ENCODE measurements at regions not wholly inside any gene's neighbourhood (a gene's known extent, or its start where the extent isn't known, plus 50 kb on each side); places are given as distances from the start of the nearest gene placed in this dataset.

DNA sequence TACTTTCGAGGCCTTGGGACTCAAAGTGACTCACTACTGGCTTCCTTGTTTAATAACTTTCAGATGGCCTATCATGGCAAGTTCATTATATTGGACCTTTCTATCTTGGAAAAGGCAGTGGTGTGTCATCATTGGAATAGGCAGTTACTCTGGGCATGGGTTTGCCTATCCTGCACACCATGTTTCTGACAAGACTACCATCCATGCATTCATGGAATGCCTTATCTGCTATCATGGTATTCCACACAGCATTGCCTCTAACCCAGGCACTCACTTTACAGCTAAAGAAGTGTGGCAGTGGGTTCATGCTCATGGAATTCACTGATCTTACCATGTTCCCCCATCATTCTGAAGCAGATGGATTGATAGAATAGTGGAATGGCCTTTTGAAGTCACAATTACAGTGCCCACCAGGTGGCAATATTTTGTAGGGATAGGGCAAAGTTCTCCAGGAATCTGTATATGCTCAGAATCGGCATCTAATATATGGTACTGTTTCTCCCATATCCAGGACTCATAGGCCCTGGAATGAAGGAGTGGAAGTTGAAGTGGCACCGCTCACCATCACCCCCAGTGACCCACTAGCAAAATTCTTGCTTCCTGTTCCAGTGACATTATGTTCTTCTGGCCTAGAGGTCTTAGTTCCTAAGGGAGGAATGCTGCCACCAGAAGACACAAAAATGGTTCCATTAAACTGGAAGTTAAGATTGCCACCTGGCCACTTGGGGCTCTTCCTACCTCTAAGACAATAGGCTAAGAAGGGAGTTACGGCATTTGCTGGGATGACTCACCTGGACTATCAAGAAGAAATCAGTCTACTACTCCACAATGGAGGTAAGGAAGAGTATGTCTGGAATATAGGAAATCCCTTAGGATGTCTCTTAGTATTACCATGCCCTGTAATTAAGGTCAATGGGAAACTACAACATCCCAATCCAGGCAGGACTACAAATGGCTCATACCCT lies 1161.4 kb downstream of the SI start:
- no peak for DNase-seq (ENCODE audit: extremely low read depth, low read depth)
- TF ChIP-seq, protein P1, sequence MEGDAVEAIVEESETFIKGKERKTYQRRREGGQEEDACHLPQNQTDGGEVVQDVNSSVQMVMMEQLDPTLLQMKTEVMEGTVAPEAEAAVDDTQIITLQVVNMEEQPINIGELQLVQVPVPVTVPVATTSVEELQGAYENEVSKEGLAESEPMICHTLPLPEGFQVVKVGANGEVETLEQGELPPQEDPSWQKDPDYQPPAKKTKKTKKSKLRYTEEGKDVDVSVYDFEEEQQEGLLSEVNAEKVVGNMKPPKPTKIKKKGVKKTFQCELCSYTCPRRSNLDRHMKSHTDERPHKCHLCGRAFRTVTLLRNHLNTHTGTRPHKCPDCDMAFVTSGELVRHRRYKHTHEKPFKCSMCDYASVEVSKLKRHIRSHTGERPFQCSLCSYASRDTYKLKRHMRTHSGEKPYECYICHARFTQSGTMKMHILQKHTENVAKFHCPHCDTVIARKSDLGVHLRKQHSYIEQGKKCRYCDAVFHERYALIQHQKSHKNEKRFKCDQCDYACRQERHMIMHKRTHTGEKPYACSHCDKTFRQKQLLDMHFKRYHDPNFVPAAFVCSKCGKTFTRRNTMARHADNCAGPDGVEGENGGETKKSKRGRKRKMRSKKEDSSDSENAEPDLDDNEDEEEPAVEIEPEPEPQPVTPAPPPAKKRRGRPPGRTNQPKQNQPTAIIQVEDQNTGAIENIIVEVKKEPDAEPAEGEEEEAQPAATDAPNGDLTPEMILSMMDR (IDR thresholded peaks at IDR 0.05; ENCODE audit: low read depth, low read length): no peak; the same call in none of the 2 replicates

DNA sequence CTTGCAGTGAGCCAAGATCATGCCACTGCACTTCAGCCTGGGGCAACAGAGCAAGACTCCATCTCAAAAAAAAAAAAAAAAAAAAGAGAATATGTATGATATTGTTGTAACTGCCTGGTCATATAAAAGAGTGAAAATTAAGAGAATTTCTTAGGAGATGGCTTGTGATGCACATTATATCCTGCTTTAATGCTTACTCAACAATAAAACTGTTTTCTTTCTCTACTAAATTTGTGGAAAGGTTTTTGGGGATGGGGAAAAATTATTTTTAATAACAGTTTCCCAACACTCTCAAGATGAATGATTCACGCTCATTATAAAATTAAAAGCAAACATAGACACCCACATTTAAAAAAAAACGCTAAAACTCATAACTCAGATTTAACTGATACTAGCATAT lies 1163.0 kb downstream of the SI start:
- no peak for DNase-seq (ENCODE audit: extremely low read depth, low read depth)
- TF ChIP-seq, protein P1 (IDR thresholded peaks at IDR 0.05; ENCODE audit: low read depth, low read length): no peak

DNA sequence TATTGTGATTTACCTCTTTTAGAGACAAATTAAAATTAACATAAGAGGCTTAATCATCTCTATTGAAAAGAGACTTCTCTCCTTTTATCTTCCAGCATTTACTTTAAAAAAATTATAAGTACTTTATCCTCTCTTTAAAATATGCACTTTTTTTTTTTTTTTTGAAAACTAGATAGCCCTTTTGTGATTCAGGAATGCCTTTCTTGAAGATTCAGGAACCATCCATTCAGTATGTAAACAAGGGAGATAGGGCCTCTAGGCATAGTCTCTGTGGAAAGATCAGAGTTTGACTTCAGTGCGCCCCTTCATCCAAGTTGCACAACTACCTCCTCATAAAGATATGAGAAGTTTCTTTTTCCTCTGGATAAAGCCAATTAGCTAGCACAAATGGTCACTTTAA lies 1163.7 kb downstream of the SI start:
- TF ChIP-seq, protein P1 (IDR thresholded peaks at IDR 0.05; ENCODE audit: low read depth, low read length): no peak
- DNase-seq (ENCODE audit: extremely low read depth, low read depth): no peak

DNA sequence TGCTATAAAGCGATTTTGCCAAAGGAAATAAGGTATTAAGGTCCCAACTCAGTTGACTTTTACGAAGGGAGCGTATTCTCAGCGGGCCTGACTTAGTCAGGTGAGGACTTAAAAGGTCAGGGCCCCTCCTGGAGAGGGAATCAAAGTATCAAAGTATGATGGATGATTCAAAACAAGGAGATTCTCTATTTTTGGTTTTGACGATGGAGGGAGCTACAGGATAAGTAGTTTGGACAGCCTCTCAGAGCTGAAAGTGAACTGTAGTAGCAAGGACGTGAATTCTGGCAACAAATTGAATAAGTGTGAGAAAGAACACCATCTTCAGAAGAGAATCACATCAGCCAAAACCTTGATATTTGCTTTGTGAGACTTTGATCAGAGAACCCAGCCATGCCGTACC lies 1186.5 kb downstream of the SI start:
- DNase-seq (ENCODE audit: extremely low read depth, low read depth): no peak
- TF ChIP-seq, protein P1 (IDR thresholded peaks at IDR 0.05; ENCODE audit: low read depth, low read length): no peak

DNA sequence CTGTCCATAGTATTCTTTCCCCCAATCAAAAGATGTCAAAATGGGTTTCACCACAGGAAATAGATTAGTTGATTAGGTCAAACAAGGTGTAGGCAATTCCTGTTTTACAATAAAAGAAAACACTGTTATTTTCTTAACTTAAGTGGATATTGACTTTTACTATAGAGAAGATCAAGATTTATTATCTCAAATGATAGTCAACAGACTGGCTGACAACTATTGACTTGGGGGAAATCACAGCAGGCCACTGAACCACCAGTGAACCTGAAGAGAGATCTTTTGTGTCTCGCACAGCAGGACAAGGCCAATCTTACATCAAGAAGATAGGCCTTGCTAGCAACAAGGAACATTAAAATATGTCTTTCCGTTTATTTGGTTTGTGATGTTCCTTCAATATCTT lies 1187.6 kb downstream of the SI start:
- DNase-seq (ENCODE audit: extremely low read depth, low read depth): no peak
- TF ChIP-seq, protein P1 (IDR thresholded peaks at IDR 0.05; ENCODE audit: low read depth, low read length): no peak

DNA sequence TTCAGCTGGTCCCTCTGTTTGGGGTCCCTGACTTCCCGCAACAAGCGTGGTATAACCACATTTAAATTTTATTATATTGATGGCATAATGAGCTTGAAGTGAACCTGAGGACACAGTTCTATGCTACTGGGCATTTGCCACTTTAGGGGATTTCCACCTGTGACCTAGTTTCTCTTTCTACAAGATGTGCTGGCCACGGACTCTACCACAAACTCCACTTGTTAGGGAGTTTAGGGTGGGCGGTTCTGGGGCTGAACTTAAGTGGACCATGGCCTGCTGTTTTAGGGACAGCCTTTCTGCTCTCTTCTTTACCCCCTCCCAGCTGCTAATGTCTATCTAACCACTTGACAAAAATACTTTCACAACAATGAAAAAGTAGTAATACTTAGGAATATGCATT lies 1199.1 kb downstream of the SI start:
- DNase-seq (ENCODE audit: extremely low read depth, low read depth): no peak
- TF ChIP-seq, protein P1 (IDR thresholded peaks at IDR 0.05; ENCODE audit: low read depth, low read length): no peak

DNA sequence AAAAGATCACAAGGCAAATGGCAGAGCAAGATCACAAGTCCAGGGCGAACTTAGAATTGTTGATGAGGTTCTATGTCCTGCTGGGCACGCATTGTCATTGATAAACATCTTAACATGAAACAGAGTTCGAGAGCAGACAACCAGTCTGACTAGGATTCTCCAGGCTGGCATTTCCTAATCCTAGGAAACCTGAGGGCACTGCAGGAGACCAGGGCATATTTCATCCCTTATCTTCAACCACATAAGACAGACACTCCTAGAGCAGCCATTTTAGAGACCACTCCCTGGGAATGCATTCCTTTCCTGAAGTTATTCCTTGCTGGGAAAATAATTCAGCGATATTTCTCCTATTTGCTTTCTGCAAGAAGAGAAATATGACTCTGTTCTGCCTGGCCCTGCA lies 1199.9 kb downstream of the SI start:
- TF ChIP-seq, protein P1 (IDR thresholded peaks at IDR 0.05; ENCODE audit: low read depth, low read length): no peak
- no peak for DNase-seq (ENCODE audit: extremely low read depth, low read depth)

Data from AG09319 (cell line).